Muscle layer of colon (tissue), 2 donors: ENCODE measurements at regions not wholly inside any gene's neighbourhood (a gene's known extent, or its start where the extent isn't known, plus 50 kb on each side); places are given as distances from the start of the nearest gene placed in this dataset.

Experiments used
- H3K27ac ChIP-seq: one replicate; pipeline ENCODE4 v1.7.0; 2013; ENCODE audit warnings: low read depth, mild to moderate bottlenecking, low read length, moderate library complexity
- H3K27me3 ChIP-seq, 2 donors: one replicate each; pipeline ENCODE4 v1.7.0; 2013; ENCODE audit warnings: low read length in 2 of 2, mild to moderate bottlenecking in 2 of 2; ENCODE audit not compliant: insufficient read depth in 2 of 2, control insufficient read depth in 1 of 2
- H3K36me3 ChIP-seq: one replicate; pipeline ENCODE4 v1.7.0; 2013; ENCODE audit warnings: mild to moderate bottlenecking, low read length; ENCODE audit not compliant: insufficient read depth
- H3K4me1 ChIP-seq: one replicate; pipeline ENCODE4 v1.7.0; 2013; ENCODE audit warnings: mild to moderate bottlenecking, low read length; ENCODE audit not compliant: insufficient read depth
- H3K4me3 ChIP-seq, 2 donors: one replicate each; pipeline ENCODE4 v1.7.0; 2013; ENCODE audit warnings: low read length in 2 of 2, low read depth in 1 of 2, mild to moderate bottlenecking in 1 of 2, moderate library complexity in 1 of 2
- H3K9ac ChIP-seq: one replicate; pipeline ENCODE4 v1.7.0; 2013; ENCODE audit warnings: low read length
- H3K9me3 ChIP-seq: one replicate; pipeline ENCODE4 v1.7.0; 2013; ENCODE audit warnings: mild to moderate bottlenecking, low read length
- donor health status: abdominal sarcoma.
- donor health status: Adenocarcinoma of cecum.

DNA sequence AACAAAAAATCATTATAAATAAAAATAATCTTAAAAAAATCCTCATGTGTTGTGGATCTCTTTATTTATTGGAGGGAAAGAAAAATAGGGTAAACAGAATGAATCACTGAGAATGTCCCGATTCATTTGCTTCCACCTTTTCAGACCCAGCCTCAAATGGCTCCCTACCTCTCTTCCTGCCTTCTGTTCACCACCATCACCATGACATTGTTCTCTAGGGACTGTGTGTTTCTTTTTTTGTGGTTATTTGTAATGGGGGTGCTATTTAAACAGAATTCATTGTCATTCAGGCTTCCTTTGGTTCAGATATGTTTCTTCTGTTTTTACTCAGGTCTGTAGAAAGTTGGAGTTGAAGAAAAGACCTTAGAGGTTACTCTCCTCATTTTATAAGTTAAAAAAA, 198.2 kb downstream of the KIF4B start:
- H3K36me3 ChIP-seq: no peaks in the 10 kb centered on the region
- no peaks in the 10 kb centered on the region for H3K27me3 ChIP-seq
- H3K4me1 ChIP-seq: no peaks in the 10 kb centered on the region
- no peak overlapping the region for H3K27ac ChIP-seq
- no peak overlapping the region for H3K4me3 ChIP-seq
- H3K9ac ChIP-seq: no peak overlapping the region
- no peaks in the 10 kb centered on the region for H3K9me3 ChIP-seq

DNA sequence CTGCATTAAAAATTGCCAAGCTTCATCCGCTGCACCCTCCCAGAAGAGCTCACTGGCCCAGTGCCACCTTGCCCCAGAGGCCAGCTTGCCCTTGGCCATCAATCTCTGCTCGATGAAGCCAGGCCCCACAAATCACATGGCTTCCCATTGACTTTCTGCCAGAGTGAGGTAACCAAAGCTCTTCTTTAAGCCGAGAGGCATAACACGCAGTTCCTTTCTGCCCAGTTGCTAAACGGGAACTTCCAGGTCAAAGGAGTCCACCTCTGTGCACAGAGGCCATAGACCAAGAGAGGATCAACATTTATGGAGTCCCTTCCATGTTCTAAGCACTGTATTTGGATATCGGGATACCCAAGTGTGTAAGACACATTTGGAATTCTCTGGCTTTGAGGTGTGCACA, 208.8 kb downstream of the KIF4B start:
- no peak overlapping the region for H3K27ac ChIP-seq
- no peak overlapping the region for H3K4me3 ChIP-seq
- no peak overlapping the region for H3K9ac ChIP-seq
- no peaks in the 10 kb centered on the region for H3K27me3 ChIP-seq
- H3K36me3 ChIP-seq: no peaks in the 10 kb centered on the region
- no peaks in the 10 kb centered on the region for H3K9me3 ChIP-seq
- peaks cover 8% of the 10 kb centered on the region for H3K4me1 ChIP-seq

DNA sequence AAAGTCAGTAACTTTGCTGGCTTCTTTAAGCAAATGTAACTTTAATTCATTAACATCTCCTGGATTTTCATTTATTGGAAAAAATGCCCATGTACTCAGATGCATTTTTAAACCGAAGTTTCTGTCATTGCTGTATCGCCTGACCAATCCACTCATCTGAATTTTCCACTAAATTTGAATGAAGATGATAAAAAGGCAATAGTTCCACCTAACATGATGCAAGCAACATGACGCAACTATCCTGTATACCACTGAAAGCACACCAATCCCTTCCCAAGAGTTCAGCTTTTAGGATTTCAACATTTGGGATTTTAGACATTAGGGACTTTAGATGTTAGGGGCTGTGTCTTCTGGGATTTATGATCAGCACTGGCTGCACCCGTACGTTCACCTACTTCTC, 215.6 kb downstream of the KIF4B start:
- H3K9ac ChIP-seq: no peak overlapping the region
- H3K9me3 ChIP-seq: no peaks in the 10 kb centered on the region

DNA sequence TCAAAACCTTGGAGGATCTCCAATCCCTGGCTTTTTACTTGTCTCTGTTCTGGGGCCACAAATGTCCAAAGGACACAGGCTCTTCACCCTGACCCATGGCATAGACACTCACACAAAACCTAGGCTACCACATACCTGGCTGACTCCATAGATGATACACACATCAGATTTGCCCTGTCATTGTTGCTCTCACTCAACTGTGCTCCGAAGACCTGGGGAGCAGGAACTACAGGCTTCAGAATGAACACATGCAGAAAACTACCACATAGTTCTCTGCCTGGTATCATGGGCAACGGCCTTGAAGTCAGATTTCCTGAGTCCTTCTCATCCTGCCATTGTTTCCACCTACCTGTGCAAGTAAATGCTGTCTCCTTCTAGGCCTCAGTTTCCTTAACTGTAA, 226.2 kb downstream of the KIF4B start:
- no peak overlapping the region for H3K4me3 ChIP-seq
- H3K27ac ChIP-seq: no peak overlapping the region
- no peaks in the 10 kb centered on the region for H3K4me1 ChIP-seq
- H3K27me3 ChIP-seq: no peaks in the 10 kb centered on the region
- H3K9ac ChIP-seq: no peak overlapping the region
- no peaks in the 10 kb centered on the region for H3K9me3 ChIP-seq
- H3K36me3 ChIP-seq: no peaks in the 10 kb centered on the region

More for the DNA sequence above, 215.6 kb downstream of the KIF4B start:
- Histone ChIP-seq H3K4me1 (no peaks in the 10 kb centered on the region), H3K36me3 (no peaks in the 10 kb centered on the region), H3K4me3 (no peak overlapping the region), H3K27me3 (no peaks in the 10 kb centered on the region), H3K27ac (no peak overlapping the region)

DNA sequence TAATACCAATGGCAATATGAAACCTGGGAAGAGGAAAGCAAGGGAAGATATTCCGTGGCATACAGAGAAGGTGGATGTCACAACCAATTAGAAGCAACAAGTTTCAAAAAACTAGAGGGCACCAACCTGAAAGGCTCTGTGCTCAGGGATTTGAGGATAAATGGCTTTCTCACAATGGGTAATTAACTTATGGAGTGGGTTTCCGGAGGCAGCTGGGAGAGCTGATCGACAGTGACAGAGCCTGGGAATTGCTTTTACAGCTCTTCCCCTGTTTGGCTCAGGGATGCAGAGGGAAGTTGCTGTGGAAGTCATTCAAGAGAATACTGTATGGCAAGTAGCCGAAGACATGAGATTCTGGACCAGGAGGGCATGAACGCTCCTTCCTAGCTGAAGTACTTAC, 237.0 kb downstream of the KIF4B start:
- no peak overlapping the region for H3K27ac ChIP-seq
- H3K9ac ChIP-seq: no peak overlapping the region
- H3K36me3 ChIP-seq: no peaks in the 10 kb centered on the region
- H3K27me3 ChIP-seq: no peaks in the 10 kb centered on the region
- H3K9me3 ChIP-seq: no peaks in the 10 kb centered on the region
- H3K4me1 ChIP-seq: no peaks in the 10 kb centered on the region
- no peak overlapping the region for H3K4me3 ChIP-seq

DNA sequence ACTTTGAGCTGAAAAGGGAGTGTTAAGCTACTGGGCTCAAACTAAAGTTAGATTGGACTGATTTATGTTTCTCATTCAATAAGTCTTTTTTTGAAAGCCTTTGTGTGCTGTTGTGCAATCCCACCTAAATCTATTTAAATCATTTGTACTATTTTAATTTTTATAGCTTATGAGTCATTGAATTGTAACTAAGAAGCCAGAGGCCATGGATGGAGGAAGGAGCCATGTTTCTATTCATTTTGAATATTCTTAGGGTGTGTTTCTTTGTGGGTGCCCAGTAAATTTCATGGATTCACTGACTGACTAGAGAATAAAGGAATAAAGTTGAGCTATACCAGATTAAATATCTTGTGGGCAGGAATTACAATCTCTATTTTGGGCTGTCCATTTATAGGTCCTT, 238.5 kb downstream of the KIF4B start:
- no peak overlapping the region for H3K27ac ChIP-seq
- no peaks in the 10 kb centered on the region for H3K4me1 ChIP-seq
- H3K4me3 ChIP-seq: no peak overlapping the region
- no peaks in the 10 kb centered on the region for H3K27me3 ChIP-seq
- no peaks in the 10 kb centered on the region for H3K36me3 ChIP-seq
- no peak overlapping the region for H3K9ac ChIP-seq
- H3K9me3 ChIP-seq: no peaks in the 10 kb centered on the region

DNA sequence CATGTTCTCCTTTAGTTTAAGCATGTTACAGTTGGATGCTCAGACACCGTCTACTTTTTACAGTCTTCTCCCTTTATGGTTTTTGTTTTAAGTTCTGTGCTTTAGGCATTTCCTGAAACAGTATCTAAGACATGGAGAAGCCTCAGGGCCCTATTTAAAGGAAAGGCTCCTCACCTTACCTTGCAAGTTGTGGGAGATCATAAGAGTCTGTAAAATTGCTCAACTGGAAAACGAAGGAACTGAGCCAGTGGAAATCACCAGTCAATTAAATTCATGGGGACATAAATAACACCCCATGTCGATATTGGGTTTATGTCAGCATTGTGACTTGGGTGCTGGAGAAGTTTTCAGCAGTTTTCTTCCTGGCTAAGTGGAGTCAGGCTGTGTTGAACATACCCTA, 239.2 kb downstream of the KIF4B start:
- Histone ChIP-seq H3K4me1 (no peaks in the 10 kb centered on the region), H3K27me3 (no peaks in the 10 kb centered on the region), H3K9me3 (no peaks in the 10 kb centered on the region), H3K27ac (no peak overlapping the region), H3K9ac (no peak overlapping the region), H3K36me3 (no peaks in the 10 kb centered on the region), H3K4me3 (no peak overlapping the region)

DNA sequence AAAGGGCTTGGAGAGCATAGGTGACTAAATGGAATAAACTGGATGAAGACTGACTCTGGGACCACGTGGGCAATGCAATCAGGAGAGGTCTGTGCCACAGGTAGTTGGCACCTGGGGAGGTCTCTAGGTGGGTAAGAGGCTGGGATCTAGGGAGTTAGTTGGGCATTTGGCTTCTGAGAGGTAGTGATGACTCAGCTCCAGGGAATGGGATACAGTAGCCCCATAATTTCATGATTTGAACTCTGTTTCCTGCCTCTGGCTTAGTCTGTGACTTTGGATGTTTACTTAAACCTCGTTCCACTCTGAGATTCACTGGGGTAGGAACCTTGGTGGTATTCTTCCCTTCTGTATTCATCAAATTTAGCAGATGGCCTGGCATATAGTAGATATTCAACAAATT, 240.8 kb downstream of the KIF4B start:
- no peak overlapping the region for H3K27ac ChIP-seq
- no peaks in the 10 kb centered on the region for H3K9me3 ChIP-seq
- H3K4me3 ChIP-seq: no peak overlapping the region
- no peaks in the 10 kb centered on the region for H3K36me3 ChIP-seq
- H3K27me3 ChIP-seq: no peaks in the 10 kb centered on the region
- no peaks in the 10 kb centered on the region for H3K4me1 ChIP-seq
- no peak overlapping the region for H3K9ac ChIP-seq

DNA sequence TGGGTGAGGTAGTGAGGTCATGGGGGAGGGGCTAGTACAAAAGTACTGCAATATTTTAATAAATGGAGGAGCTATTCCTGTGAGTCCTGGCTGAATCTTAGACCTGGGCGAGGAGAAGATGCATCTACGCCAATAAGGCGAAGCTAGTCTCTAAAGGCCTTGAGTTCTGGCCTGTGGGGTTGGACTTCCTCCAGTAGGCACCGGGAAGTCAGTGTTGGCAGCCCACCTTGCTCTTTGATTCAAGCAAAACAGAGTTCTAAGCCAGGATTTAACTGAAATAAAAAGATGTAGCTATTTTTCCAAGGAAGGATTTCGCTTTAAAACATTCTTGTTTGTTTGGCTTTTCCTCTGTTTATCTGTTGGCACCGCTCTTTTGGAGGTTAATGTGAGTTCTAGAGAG, 244.6 kb downstream of the KIF4B start:
- H3K36me3 ChIP-seq: no peaks in the 10 kb centered on the region
- H3K4me3 ChIP-seq: no peak overlapping the region
- no peak overlapping the region for H3K9ac ChIP-seq
- H3K27ac ChIP-seq: no peak overlapping the region
- no peaks in the 10 kb centered on the region for H3K9me3 ChIP-seq
- no peaks in the 10 kb centered on the region for H3K4me1 ChIP-seq
- no peaks in the 10 kb centered on the region for H3K27me3 ChIP-seq

DNA sequence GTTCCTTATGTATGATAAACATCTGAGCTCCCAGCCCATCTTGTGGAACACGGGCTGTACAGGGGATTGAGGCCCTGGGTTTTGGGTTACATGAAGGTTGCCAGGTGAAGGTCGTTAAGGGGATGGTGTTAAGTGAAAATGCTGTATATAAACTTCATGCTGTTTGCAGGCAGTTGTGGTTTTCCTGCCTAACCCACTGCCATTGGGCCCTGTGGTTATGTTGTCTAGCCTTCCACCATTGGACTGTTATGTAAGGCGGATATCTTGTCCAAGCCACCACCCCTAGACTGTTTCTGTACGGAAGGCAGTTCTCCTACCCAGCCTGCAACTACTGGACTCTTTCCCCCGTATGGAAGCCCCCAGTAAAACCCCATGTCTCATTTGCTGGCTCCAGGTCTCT, 246.1 kb downstream of the KIF4B start:
- Histone ChIP-seq H3K27ac (no peak overlapping the region), H3K4me1 (no peaks in the 10 kb centered on the region), H3K36me3 (no peaks in the 10 kb centered on the region), H3K9me3 (no peaks in the 10 kb centered on the region), H3K9ac (no peak overlapping the region), H3K4me3 (no peak overlapping the region), H3K27me3 (no peaks in the 10 kb centered on the region)

DNA sequence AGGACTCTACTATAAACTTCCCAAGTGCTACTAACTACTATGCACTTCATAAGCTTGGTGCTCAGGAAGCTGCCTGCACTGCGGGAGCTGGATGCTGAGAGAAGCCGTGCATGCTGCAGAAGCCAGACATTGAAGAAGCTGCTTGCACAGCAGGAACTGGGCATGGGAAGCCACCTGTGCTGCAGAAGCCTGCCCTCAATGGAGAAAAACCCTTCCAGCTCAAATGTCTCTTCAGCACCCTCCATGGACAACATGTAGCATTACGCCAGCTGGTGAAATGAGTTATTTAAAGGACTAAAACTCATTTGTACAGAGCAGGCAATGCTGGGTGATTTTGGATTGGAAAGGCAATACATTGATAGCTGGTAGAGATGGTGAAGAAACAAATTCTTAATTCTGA, 247.2 kb downstream of the KIF4B start:
- Histone ChIP-seq H3K9me3 (no peaks in the 10 kb centered on the region), H3K36me3 (no peaks in the 10 kb centered on the region), H3K9ac (no peak overlapping the region), H3K27me3 (no peaks in the 10 kb centered on the region), H3K27ac (no peak overlapping the region), H3K4me1 (no peaks in the 10 kb centered on the region), H3K4me3 (no peak overlapping the region)

DNA sequence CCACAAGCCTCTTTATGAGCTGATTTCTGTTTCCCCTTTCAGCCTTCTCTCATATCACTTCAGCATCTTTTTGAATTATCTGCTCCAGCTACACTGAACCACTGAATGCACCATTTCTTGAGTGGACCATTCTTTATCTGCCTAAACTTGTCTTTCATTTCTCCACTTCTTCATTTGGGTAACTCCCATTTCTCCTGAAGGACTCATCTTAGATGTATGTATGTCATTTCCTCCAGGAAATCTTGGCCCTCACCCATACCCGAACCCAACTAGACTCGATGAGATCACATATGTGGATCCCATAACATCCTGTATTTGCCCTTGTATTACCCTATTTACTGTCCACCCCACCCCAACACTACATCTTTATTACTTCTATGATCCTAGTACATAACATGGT, 249.8 kb downstream of the KIF4B start:
- H3K27ac ChIP-seq: no peak overlapping the region
- H3K9ac ChIP-seq: no peak overlapping the region
- H3K4me1 ChIP-seq: no peaks in the 10 kb centered on the region
- no peak overlapping the region for H3K4me3 ChIP-seq
- H3K36me3 ChIP-seq: no peaks in the 10 kb centered on the region
- no peaks in the 10 kb centered on the region for H3K9me3 ChIP-seq
- H3K27me3 ChIP-seq: no peaks in the 10 kb centered on the region
